SH-SY5Y (cell line): ENCODE measurements at regions not wholly inside any gene's neighbourhood (a gene's known extent, or its start where the extent isn't known, plus 50 kb on each side); places are given as distances from the start of the nearest gene placed in this dataset.

Source experiments
- GATA2 ChIP-seq: IDR thresholded peaks from 2 replicates; pipeline ENCODE4 v1.6.1; 2011; ENCODE audit warnings: mild to moderate bottlenecking, low read depth, low read length
- GATA3 ChIP-seq: IDR thresholded peaks from 2 replicates; pipeline ENCODE4 v1.6.1; 2011; ENCODE audit warnings: low read depth, mild to moderate bottlenecking, low read length, moderate library complexity

- TF ChIP-seq GATA2 (no peak), GATA3 (no peak)
Measured at GRCh38 chr5:158606233-158606632, 493.5 kb downstream of the EBF1 start.
